Esophagus squamous epithelium (tissue), 4 donors: ENCODE measurements at regions not wholly inside any gene's neighbourhood (a gene's known extent, or its start where the extent isn't known, plus 50 kb on each side); places are given as distances from the start of the nearest gene placed in this dataset.

Source experiments
- POLR2A ChIP-seq, 4 donors: fragments of 450-650 bp; IDR thresholded peaks; one replicate each; pipeline ENCODE4 v1.6.1; 2017; ENCODE audit warnings: antibody characterized with exemption in 4 of 4, mild to moderate bottlenecking in 4 of 4, moderate library complexity in 3 of 4
- TF ChIP-seq, protein P1 (sequence below), 6 experiments: fragments of 450-650 bp in 4 of 6; fragments of 200-600 bp in 2 of 6; sonication (generic) in 2 of 6; IDR thresholded peaks; one replicate each; pipeline ENCODE4 v1.5.1; 2016 to 2019; ENCODE audit warnings: antibody characterized with exemption in 6 of 6, mild to moderate bottlenecking in 4 of 6, moderate library complexity in 4 of 6

DNA sequence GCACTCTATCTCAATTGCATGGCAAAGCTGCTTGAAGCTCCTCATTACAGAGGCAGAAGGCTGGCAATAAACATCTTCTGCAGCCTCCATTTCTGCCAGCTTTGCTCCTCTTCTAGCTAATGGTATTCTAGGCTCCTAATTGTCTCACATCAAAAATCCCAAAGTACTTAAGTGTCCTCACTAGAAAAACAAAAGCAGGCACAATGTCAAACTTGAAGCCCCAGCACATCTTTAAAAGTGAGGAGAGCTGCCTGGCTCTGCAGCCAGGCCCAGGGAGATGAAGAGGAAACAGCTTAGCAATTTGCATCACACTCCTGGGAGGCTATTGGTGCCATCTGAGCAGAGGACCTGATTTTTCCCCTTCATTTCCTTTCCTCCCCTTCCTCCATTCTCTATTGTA lies 197.1 kb downstream of the KCNJ2 start:
- TF ChIP-seq, protein P1, sequence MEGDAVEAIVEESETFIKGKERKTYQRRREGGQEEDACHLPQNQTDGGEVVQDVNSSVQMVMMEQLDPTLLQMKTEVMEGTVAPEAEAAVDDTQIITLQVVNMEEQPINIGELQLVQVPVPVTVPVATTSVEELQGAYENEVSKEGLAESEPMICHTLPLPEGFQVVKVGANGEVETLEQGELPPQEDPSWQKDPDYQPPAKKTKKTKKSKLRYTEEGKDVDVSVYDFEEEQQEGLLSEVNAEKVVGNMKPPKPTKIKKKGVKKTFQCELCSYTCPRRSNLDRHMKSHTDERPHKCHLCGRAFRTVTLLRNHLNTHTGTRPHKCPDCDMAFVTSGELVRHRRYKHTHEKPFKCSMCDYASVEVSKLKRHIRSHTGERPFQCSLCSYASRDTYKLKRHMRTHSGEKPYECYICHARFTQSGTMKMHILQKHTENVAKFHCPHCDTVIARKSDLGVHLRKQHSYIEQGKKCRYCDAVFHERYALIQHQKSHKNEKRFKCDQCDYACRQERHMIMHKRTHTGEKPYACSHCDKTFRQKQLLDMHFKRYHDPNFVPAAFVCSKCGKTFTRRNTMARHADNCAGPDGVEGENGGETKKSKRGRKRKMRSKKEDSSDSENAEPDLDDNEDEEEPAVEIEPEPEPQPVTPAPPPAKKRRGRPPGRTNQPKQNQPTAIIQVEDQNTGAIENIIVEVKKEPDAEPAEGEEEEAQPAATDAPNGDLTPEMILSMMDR (IDR thresholded peaks at IDR 0.05): no peak
- no peak for TF ChIP-seq POLR2A (IDR thresholded peaks at IDR 0.05)
